ENCODE measurements at regions not wholly inside any gene's neighbourhood (a gene's known extent, or its start where the extent isn't known, plus 50 kb on each side); places are given as distances from the start of the nearest gene placed in this dataset.

- no peak overlapping the region for H3K4me3 ChIP-seq
- H3K4me1 ChIP-seq (replicated peaks): peaks cover 15% of the 10 kb centered on the region
- H3K27me3 ChIP-seq (replicated peaks): no peaks in the 10 kb centered on the region
- no peak overlapping the region for H3K27ac ChIP-seq
- no peaks in the 10 kb centered on the region for H3K9me3 ChIP-seq (replicated peaks)
- DNase-seq (ENCODE audit: low read depth in 1 of 2, low spot score in 2 of 2): no peak
- no peaks in the 10 kb centered on the region for H3K36me3 ChIP-seq
Observed at GRCh38 chr1:55819011-55819410, 603.8 kb upstream of the USP24 start.

- no peaks in the 10 kb centered on the region for H3K36me3 ChIP-seq
- no peak for DNase-seq (ENCODE audit: low read depth in 1 of 2, low spot score in 2 of 2)
- no peaks in the 10 kb centered on the region for H3K9me3 ChIP-seq (replicated peaks)
Observed at GRCh38 chr1:55816456-55817426, 601.6 kb upstream of the USP24 start.

GRCh38 chr1:55815745-55816455 lies 600.7 kb upstream of the USP24 start:
- H3K36me3 ChIP-seq: no peaks in the 10 kb centered on the region
- H3K27me3 ChIP-seq (replicated peaks): no peaks in the 10 kb centered on the region
- no peak overlapping the region for H3K27ac ChIP-seq
- no peak for DNase-seq (ENCODE audit: low read depth in 1 of 2, low spot score in 2 of 2)
- no peaks in the 10 kb centered on the region for H3K4me1 ChIP-seq (replicated peaks)
- no peaks in the 10 kb centered on the region for H3K9me3 ChIP-seq (replicated peaks)
- H3K4me3 ChIP-seq: no peak overlapping the region

More at GRCh38 chr1:55816456-55817426, 601.6 kb upstream of the USP24 start:
- Histone ChIP-seq H3K27me3 (replicated peaks) (no peaks in the 10 kb centered on the region), H3K27ac (no peak overlapping the region), H3K4me1 (replicated peaks) (no peaks in the 10 kb centered on the region), H3K4me3 (no peak overlapping the region)

- Histone ChIP-seq H3K9me3 (replicated peaks) (no peaks in the 10 kb centered on the region), H3K27ac (no peak overlapping the region), H3K4me1 (replicated peaks) (no peaks in the 10 kb centered on the region), H3K36me3 (no peaks in the 10 kb centered on the region), H3K4me3 (no peak overlapping the region), H3K27me3 (replicated peaks) (no peaks in the 10 kb centered on the region)
- DNase-seq (ENCODE audit: low read depth in 1 of 2, low spot score in 2 of 2): no peak
Observed at GRCh38 chr1:55814967-55815366, 599.8 kb upstream of the USP24 start.

GRCh38 chr1:55813618-55814017 lies 598.5 kb upstream of the USP24 start:
- H3K9me3 ChIP-seq (replicated peaks): no peaks in the 10 kb centered on the region; the same call in 1 of the 2 replicates
- no peak for DNase-seq (ENCODE audit: low read depth in 1 of 2, low spot score in 2 of 2)
- H3K4me1 ChIP-seq (replicated peaks): no peaks in the 10 kb centered on the region
- no peaks in the 10 kb centered on the region for H3K27me3 ChIP-seq (replicated peaks)
- no peaks in the 10 kb centered on the region for H3K36me3 ChIP-seq
- H3K27ac ChIP-seq: no peak overlapping the region
- H3K4me3 ChIP-seq: no peak overlapping the region

GRCh38 chr1:55812281-55812680 lies 597.1 kb upstream of the USP24 start:
- no peak for DNase-seq (ENCODE audit: low read depth in 1 of 2, low spot score in 2 of 2)
- H3K4me3 ChIP-seq: no peak overlapping the region
- H3K27ac ChIP-seq: no peak overlapping the region

GRCh38 chr1:55808263-55808662 lies 593.1 kb upstream of the USP24 start:
- H3K9me3 ChIP-seq (replicated peaks): no peaks in the 10 kb centered on the region; the same call in 1 of the 2 replicates
- no peaks in the 10 kb centered on the region for H3K4me1 ChIP-seq (replicated peaks)

More at GRCh38 chr1:55812281-55812680, 597.1 kb upstream of the USP24 start:
- no peaks in the 10 kb centered on the region; the same call in 1 of the 2 replicates for H3K9me3 ChIP-seq (replicated peaks)
- H3K4me1 ChIP-seq (replicated peaks): no peaks in the 10 kb centered on the region
- H3K36me3 ChIP-seq: no peaks in the 10 kb centered on the region
- H3K27me3 ChIP-seq (replicated peaks): no peaks in the 10 kb centered on the region

GRCh38 chr1:55803429-55803828 lies 588.3 kb upstream of the USP24 start:
- Histone ChIP-seq H3K36me3 (no peaks in the 10 kb centered on the region), H3K4me1 (replicated peaks) (no peaks in the 10 kb centered on the region), H3K27me3 (replicated peaks) (no peaks in the 10 kb centered on the region), H3K27ac (no peak overlapping the region), H3K9me3 (replicated peaks) (no peaks in the 10 kb centered on the region), H3K4me3 (no peak overlapping the region)
- no peak for DNase-seq (ENCODE audit: low read depth in 1 of 2, low spot score in 2 of 2)

More at GRCh38 chr1:55808263-55808662, 593.1 kb upstream of the USP24 start:
- no peak overlapping the region for H3K4me3 ChIP-seq
- DNase-seq (ENCODE audit: low read depth in 1 of 2, low spot score in 2 of 2): no peak
- no peaks in the 10 kb centered on the region for H3K27me3 ChIP-seq (replicated peaks)
- no peaks in the 10 kb centered on the region for H3K36me3 ChIP-seq
- H3K27ac ChIP-seq: no peak overlapping the region

GRCh38 chr1:55801481-55801880 lies 586.3 kb upstream of the USP24 start:
- H3K4me3 ChIP-seq: no peak overlapping the region
- H3K4me1 ChIP-seq (replicated peaks): no peaks in the 10 kb centered on the region
- H3K9me3 ChIP-seq (replicated peaks): no peaks in the 10 kb centered on the region
- DNase-seq (ENCODE audit: low read depth in 1 of 2, low spot score in 2 of 2): no peak
- no peaks in the 10 kb centered on the region for H3K27me3 ChIP-seq (replicated peaks)
- H3K27ac ChIP-seq: no peak overlapping the region
- no peaks in the 10 kb centered on the region for H3K36me3 ChIP-seq

GRCh38 chr1:55800503-55800902 lies 585.3 kb upstream of the USP24 start:
- Histone ChIP-seq H3K4me1 (replicated peaks) (no peaks in the 10 kb centered on the region), H3K9me3 (replicated peaks) (0 out of 2 replicates have a peak, but pooled peaks cover 2% of the 10 kb centered on the region), H3K4me3 (no peak overlapping the region), H3K36me3 (no peaks in the 10 kb centered on the region), H3K27me3 (replicated peaks) (no peaks in the 10 kb centered on the region), H3K27ac (no peak overlapping the region)
- no peak for DNase-seq (ENCODE audit: low read depth in 1 of 2, low spot score in 2 of 2)

- Histone ChIP-seq H3K9me3 (replicated peaks) (peaks cover 2% of the 10 kb centered on the region; the same call in 1 of the 2 replicates), H3K4me1 (replicated peaks) (no peaks in the 10 kb centered on the region), H3K27ac (no peak overlapping the region), H3K36me3 (no peaks in the 10 kb centered on the region), H3K27me3 (replicated peaks) (no peaks in the 10 kb centered on the region), H3K4me3 (no peak overlapping the region)
- DNase-seq (ENCODE audit: low read depth in 1 of 2, low spot score in 2 of 2): no peak
Observed at GRCh38 chr1:55793856-55794255, 578.7 kb upstream of the USP24 start.

- Histone ChIP-seq H3K27ac (no peak overlapping the region), H3K36me3 (no peaks in the 10 kb centered on the region), H3K4me1 (replicated peaks) (no peaks in the 10 kb centered on the region), H3K4me3 (no peak overlapping the region), H3K9me3 (replicated peaks) (peaks cover 2% of the 10 kb centered on the region; the same call in 1 of the 2 replicates), H3K27me3 (replicated peaks) (no peaks in the 10 kb centered on the region)
- DNase-seq (ENCODE audit: low read depth in 1 of 2, low spot score in 2 of 2): no peak
Observed at GRCh38 chr1:55792870-55793269, 577.7 kb upstream of the USP24 start.

- no peak overlapping the region for H3K4me3 ChIP-seq
- H3K27ac ChIP-seq: no peak overlapping the region
- DNase-seq (ENCODE audit: low read depth in 1 of 2, low spot score in 2 of 2): no peak
- H3K4me1 ChIP-seq (replicated peaks): no peaks in the 10 kb centered on the region
- no peaks in the 10 kb centered on the region for H3K36me3 ChIP-seq
- no peaks in the 10 kb centered on the region for H3K27me3 ChIP-seq (replicated peaks)
- no peaks in the 10 kb centered on the region; the same call in 1 of the 2 replicates for H3K9me3 ChIP-seq (replicated peaks)
Observed at GRCh38 chr1:55789466-55789865, 574.3 kb upstream of the USP24 start.

- Histone ChIP-seq H3K4me1 (replicated peaks) (peaks cover 6% of the 10 kb centered on the region; the same call in 1 of the 2 replicates), H3K4me3 (no peak overlapping the region), H3K27ac (no peak overlapping the region), H3K9me3 (replicated peaks) (no peaks in the 10 kb centered on the region), H3K36me3 (no peaks in the 10 kb centered on the region), H3K27me3 (replicated peaks) (no peaks in the 10 kb centered on the region)
- no peak for DNase-seq (ENCODE audit: low read depth in 1 of 2, low spot score in 2 of 2)
Observed at GRCh38 chr1:55786396-55786795, 571.2 kb upstream of the USP24 start.

Measured in SJSA1 (cell line).